B cell (primary cell): ENCODE measurements at regions not wholly inside any gene's neighbourhood (a gene's known extent, or its start where the extent isn't known, plus 50 kb on each side); places are given as distances from the start of the nearest gene placed in this dataset.

ENCODE experiments used
- ATAC-seq: fragments of 200-7000 bp; cut with Tn5 transposase; one replicate; pipeline ENCODE4 v1.10.0; 2021; ENCODE audit warnings: low read depth, mild to moderate bottlenecking, moderate number of reproducible peaks, moderate library complexity
- CTCF ChIA-PET: fragments of 350-600 bp; sonication (Branson Sonifier 250); formaldehyde crosslinking; loops from one replicate; lab custom pipeline; 2021; ENCODE audit warnings: antibody characterized with exemption, inconsistent platforms; lab: Charles Lee
- POLR2A ChIA-PET: fragments of 350-600 bp; sonication (Branson Sonifier 250); formaldehyde crosslinking; loops from one replicate; lab custom pipeline; 2021; ENCODE audit warnings: antibody characterized with exemption; lab: Charles Lee
- DNase-seq: peaks from one replicate; pipeline ENCODE4 v3.0.0; 2013
- H2AFZ ChIP-seq: 2 replicates; pipeline ENCODE4 v1.6.1; 2012; ENCODE audit warnings: mild to moderate bottlenecking, low read depth, low read length; ENCODE audit not compliant: insufficient read depth, poor library complexity, severe bottlenecking
- H3K27ac ChIP-seq, 2 donors: 1 replicate in 1 of 2; 2 replicates in 1 of 2; pipeline ENCODE4 v1.5.1; 2012 to 2013; ENCODE audit warnings: low read length in 2 of 2, mild to moderate bottlenecking in 2 of 2, moderate library complexity in 1 of 2
- H3K27me3 ChIP-seq, 4 experiments: fragments of 200-600 bp in 1 of 4; sonication (generic) in 1 of 4; replicated peaks in 1 of 4; 1 replicate in 2 of 4; 2 replicates in 2 of 4; pipeline versions ENCODE4 v1.6.1 to v1.7.0; 2013 to 2016; ENCODE audit warnings: low read length in 3 of 4, mild to moderate bottlenecking in 2 of 4, mixed read lengths in 1 of 4, moderate library complexity in 1 of 4; ENCODE audit not compliant: insufficient read depth in 4 of 4, control insufficient read depth in 3 of 4; ENCODE audit errors: control extremely low read depth in 1 of 4
- H3K36me3 ChIP-seq, 2 experiments: replicated peaks in 1 of 2; 1 replicate in 1 of 2; 2 replicates in 1 of 2; pipeline versions ENCODE4 v1.6.1 to v1.7.1; 2013; ENCODE audit warnings: low read length in 1 of 2; ENCODE audit not compliant: insufficient read depth in 2 of 2, control insufficient read depth in 1 of 2; ENCODE audit errors: control extremely low read depth in 1 of 2, extremely low read depth in 1 of 2
- H3K4me1 ChIP-seq, 2 donors: fragments of 200-600 bp in 1 of 2; sonication (generic) in 1 of 2; 1 replicate in 1 of 2; 2 replicates in 1 of 2; pipeline versions ENCODE4 v1.5.1 to v1.6.1; 2013 to 2017; ENCODE audit warnings: low read length in 2 of 2; ENCODE audit not compliant: control insufficient read depth in 2 of 2, insufficient read depth in 2 of 2
- H3K4me2 ChIP-seq: replicated peaks from 2 replicates; pipeline ENCODE3; 2012; ENCODE audit warnings: mild to moderate bottlenecking, low read depth, low read length; ENCODE audit not compliant: poor library complexity, severe bottlenecking
- H3K4me3 ChIP-seq, 5 experiments: fragments of 200-600 bp in 1 of 5; sonication (generic) in 1 of 5; 1 replicate in 3 of 5; 2 replicates in 2 of 5; pipeline versions ENCODE4 v1.5.1 to v1.7.0; 2011 to 2016; ENCODE audit warnings: low read length in 4 of 5, mild to moderate bottlenecking in 4 of 5, low read depth in 2 of 5, control low read depth in 1 of 5, moderate library complexity in 1 of 5; ENCODE audit not compliant: insufficient read depth in 1 of 5; ENCODE audit errors: control extremely low read depth in 1 of 5, extremely low read depth in 1 of 5
- H3K79me2 ChIP-seq: fragments of 200-600 bp; sonication (generic); one replicate; pipeline ENCODE4 v1.6.0; 2016; ENCODE audit warnings: low read length; ENCODE audit not compliant: control insufficient read depth, insufficient read depth
- H3K9ac ChIP-seq: fragments of 200-600 bp; sonication (generic); 2 replicates; pipeline ENCODE4 v1.6.1; 2017; ENCODE audit warnings: mild to moderate bottlenecking, low read length, moderate library complexity
- H3K9me3 ChIP-seq, 3 donors: one replicate each; pipeline versions ENCODE4 v1.6.1 to v1.7.1; 2013; ENCODE audit warnings: low read length in 2 of 3; ENCODE audit not compliant: control insufficient read depth in 2 of 3, insufficient read depth in 1 of 3; ENCODE audit errors: control extremely low read depth in 1 of 3
- H4K20me1 ChIP-seq: 2 replicates; pipeline ENCODE4 v1.6.0; 2012; ENCODE audit warnings: mild to moderate bottlenecking, low read length; ENCODE audit not compliant: insufficient read depth, control insufficient read depth, poor library complexity, severe bottlenecking
- H3K27ac Mint-ChIP-seq: one replicate; pipeline ENCODE4 v1.8.0; 2021; ENCODE audit warnings: mixed read lengths
- H3K27me3 Mint-ChIP-seq: one replicate; pipeline ENCODE4 v1.8.0; 2021; ENCODE audit warnings: mixed read lengths
- H3K4me1 Mint-ChIP-seq: one replicate; pipeline ENCODE4 v1.8.0; 2021; ENCODE audit warnings: mixed read lengths
- H3K4me3 Mint-ChIP-seq: one replicate; pipeline ENCODE4 v1.8.0; 2021; ENCODE audit warnings: mixed read lengths
- H3K9me3 Mint-ChIP-seq: one replicate; pipeline ENCODE4 v1.8.0; 2022; ENCODE audit warnings: mixed read lengths; ENCODE audit not compliant: insufficient read depth
- EZH2 ChIP-seq: IDR thresholded peaks from 2 replicates; pipeline ENCODE4 v1.6.1; 2012; ENCODE audit warnings: borderline replicate concordance, low read depth, mild to moderate bottlenecking, moderate library complexity, low read length; ENCODE audit not compliant: insufficient read depth, poor library complexity, severe bottlenecking
- WGBS: methylation state at CpG from one replicate; pipeline ENCODE4 v1.1.5; 2013; ENCODE audit warnings: missing lambda C conversion rate; ENCODE audit not compliant: insufficient coverage; 5-methylcytosine and 5-hydroxymethylcytosine counted together
- intact Hi-C: fragments of 100-400 bp; cut with micrococcal nuclease; formaldehyde crosslinking; loops from one replicate; pipeline ENCODE4 v1.10.0; 2022
- TF ChIP-seq, protein P1 (sequence below): fragments of 200-600 bp; IDR thresholded peaks from one replicate; pipeline ENCODE4 v1.8.0; 2022; ENCODE audit warnings: antibody characterized with exemption, mild to moderate bottlenecking

DNA sequence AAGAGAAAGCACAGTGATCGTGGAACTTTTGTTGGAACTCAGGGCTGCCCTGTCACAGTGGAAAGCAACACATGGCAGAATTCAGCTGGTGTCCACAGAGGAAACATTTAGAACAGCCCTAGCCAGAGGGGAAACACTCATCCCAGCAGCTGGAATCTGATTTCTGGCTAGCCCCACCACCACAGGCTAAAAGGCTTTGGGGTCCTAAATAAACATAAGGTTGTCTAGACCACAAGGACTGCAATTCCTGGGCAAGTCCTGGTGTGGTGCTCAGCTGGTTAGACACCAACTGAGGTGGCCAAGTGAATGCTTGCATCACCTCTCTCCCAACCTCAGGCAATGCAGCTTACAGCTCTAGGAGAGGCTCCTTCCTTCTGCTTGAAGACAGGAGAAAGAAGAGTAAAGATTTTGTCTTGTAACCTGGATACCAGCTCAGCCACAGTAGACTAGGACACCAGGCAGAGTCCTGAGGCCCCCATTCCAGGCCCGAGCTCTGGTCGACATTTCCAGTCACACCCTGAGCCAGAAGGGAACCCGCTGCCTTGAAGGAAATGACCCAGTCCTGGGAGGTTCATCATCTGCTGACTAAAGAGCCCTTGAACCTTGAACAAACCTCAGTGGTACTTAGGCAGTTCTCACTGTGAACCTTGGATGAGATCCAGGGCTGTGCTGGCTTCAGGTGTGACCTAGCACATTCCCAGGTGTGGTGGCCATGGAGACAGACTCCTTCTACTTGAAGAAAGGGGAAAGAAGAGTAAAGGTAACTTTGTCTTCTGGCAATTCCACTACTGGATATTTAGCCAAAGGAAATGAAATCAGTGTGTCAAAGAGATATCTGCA, 85.4 kb upstream of the PLXNC1 start:
- DNase-seq (no peak), ATAC-seq (no peak)
- Histone ChIP-seq H3K9me3 (peaks cover 0 to 11% (median 0%) of the 10 kb centered on the region in 3 donors), H3K4me2 (no peak overlapping the region), H3K9ac (no peak overlapping the region), H2AFZ (no peak overlapping the region), H3K4me3 (no peak overlapping the region), H3K36me3 (no peaks in the 10 kb centered on the region), H3K4me1 (no peaks in the 10 kb centered on the region), H3K79me2 (no peaks in the 10 kb centered on the region), H3K27ac (no peak overlapping the region), H4K20me1 (no peaks in the 10 kb centered on the region), H3K27me3 (no peaks in the 10 kb centered on the region)
- ChIA-PET CTCF (no interaction called here), POLR2A (no interaction called here)
- Mint-ChIP-seq H3K27ac (no peak overlapping the region), H3K4me3 (no peak overlapping the region), H3K27me3 (peaks cover 27% of the 10 kb centered on the region), H3K4me1 (no peaks in the 10 kb centered on the region), H3K9me3 (peaks cover 6% of the 10 kb centered on the region)
- intact Hi-C loops = no loop called here
- 88% methylated on average over 4 of the region's 4 CpGs for WGBS
- TF ChIP-seq, protein P1, sequence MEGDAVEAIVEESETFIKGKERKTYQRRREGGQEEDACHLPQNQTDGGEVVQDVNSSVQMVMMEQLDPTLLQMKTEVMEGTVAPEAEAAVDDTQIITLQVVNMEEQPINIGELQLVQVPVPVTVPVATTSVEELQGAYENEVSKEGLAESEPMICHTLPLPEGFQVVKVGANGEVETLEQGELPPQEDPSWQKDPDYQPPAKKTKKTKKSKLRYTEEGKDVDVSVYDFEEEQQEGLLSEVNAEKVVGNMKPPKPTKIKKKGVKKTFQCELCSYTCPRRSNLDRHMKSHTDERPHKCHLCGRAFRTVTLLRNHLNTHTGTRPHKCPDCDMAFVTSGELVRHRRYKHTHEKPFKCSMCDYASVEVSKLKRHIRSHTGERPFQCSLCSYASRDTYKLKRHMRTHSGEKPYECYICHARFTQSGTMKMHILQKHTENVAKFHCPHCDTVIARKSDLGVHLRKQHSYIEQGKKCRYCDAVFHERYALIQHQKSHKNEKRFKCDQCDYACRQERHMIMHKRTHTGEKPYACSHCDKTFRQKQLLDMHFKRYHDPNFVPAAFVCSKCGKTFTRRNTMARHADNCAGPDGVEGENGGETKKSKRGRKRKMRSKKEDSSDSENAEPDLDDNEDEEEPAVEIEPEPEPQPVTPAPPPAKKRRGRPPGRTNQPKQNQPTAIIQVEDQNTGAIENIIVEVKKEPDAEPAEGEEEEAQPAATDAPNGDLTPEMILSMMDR = no peak
- no peak for TF ChIP-seq EZH2

DNA sequence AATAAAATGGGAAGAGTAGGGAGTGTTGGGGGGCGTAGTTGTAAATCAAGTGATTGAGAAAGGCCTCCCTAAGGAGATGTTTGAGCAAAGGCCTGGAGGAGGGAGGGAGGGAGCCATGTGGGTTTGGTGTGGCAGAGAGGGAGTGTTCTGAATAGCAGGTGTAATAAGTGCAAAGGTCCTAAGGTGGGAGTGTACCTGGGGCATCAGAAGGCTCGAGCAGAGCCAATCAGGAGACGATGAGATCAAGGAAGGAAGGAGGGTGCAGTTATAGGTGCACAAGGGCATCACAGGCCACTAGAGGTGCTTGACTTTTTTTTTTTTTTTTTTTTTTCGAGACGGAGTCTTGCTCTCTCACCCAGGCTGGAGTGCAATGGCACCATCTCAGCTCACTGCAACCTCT, 77.9 kb upstream of the PLXNC1 start:
- CTCF ChIA-PET = no interaction called here
- H3K4me1 ChIP-seq = no peaks in the 10 kb centered on the region
- Mint-ChIP-seq H3K27ac (no peak overlapping the region), H3K27me3 (peaks cover 18% of the 10 kb centered on the region), H3K4me1 (no peaks in the 10 kb centered on the region), H3K9me3 (no peaks in the 10 kb centered on the region), H3K4me3 (no peak overlapping the region)
- no peaks in the 10 kb centered on the region for H3K36me3 ChIP-seq
- H2AFZ ChIP-seq = no peak overlapping the region
- no peak overlapping the region for H3K27ac ChIP-seq
- no peak overlapping the region for H3K4me3 ChIP-seq
- no peak overlapping the region for H3K9ac ChIP-seq
- no peaks in the 10 kb centered on the region for H3K79me2 ChIP-seq
- intact Hi-C loops = no loop called here
- ATAC-seq = no peak
- DNase-seq = no peak
- TF ChIP-seq, protein P1 = no peak
- no peak for TF ChIP-seq EZH2
- no peaks in the 10 kb centered on the region for H3K9me3 ChIP-seq
- no peaks in the 10 kb centered on the region for H4K20me1 ChIP-seq
- H3K4me2 ChIP-seq = no peak overlapping the region
- POLR2A ChIA-PET = no interaction called here
- WGBS = 93% methylated on average over 3 of the region's 5 CpGs
- H3K27me3 ChIP-seq = no peaks in the 10 kb centered on the region
